Prostate gland (tissue), 1 donor: ENCODE measurements at regions not wholly inside any gene's neighbourhood (a gene's known extent, or its start where the extent isn't known, plus 50 kb on each side); places are given as distances from the start of the nearest gene placed in this dataset.

Experiments used
- POLR2A ChIP-seq: fragments of 450-650 bp; IDR thresholded peaks from one replicate; pipeline ENCODE4 v1.6.1; 2016; ENCODE audit warnings: antibody characterized with exemption, mild to moderate bottlenecking
- POLR2AphosphoS5 ChIP-seq: sonication (generic); formaldehyde crosslinking; IDR thresholded peaks from one replicate; pipeline ENCODE4 v1.6.1; 2017; ENCODE audit warnings: antibody characterized with exemption

DNA sequence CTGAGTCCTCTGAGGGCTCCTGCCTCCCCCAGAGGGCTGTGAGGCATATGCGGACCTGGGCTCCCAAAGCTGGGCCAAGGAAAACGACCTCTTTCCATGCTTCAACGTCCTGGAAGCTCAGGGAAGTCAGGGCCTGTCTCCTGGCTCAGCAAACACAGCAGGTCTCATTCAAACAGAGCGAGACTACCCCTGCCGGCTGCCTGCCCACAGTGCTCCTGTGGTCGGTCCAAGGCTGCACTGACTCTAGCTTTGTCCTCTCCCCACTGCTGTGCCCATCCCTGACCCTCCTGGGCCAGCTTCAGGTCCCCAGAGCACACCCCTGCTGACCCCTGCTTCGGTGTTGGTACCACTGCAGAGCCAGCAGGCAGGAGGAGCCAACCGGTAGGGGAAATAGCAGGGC is 79.6 kb downstream of the PDCL3 start:
- no peak for TF ChIP-seq POLR2AphosphoS5
- TF ChIP-seq POLR2A, result no peak
